ENCODE measurements at regions not wholly inside any gene's neighbourhood (a gene's known extent, or its start where the extent isn't known, plus 50 kb on each side); places are given as distances from the start of the nearest gene placed in this dataset.

- TF ChIP-seq BCLAF1 (IDR thresholded peaks at IDR 0.05; ENCODE audit: borderline replicate concordance in 1 of 2, control insufficient read depth in 1 of 2, low read depth in 2 of 2, low read length in 1 of 2) (no peak), TEAD4 (IDR thresholded peaks at IDR 0.05; ENCODE audit: low read length) (no peak), TEAD4 (CRISPR knock-in tag; IDR thresholded peaks at IDR 0.05; ENCODE audit: borderline replicate concordance) (no peak), TCFL5 (CRISPR knock-in tag; conservative IDR thresholded peaks at IDR 0.05) (no peak), POLR2AphosphoS5 (IDR thresholded peaks at IDR 0.05; ENCODE audit: control insufficient read depth, insufficient read depth, low read depth, low read length) (no peak), ZFX (CRISPR knock-in tag; IDR thresholded peaks at IDR 0.05) (no peak), MLX (CRISPR knock-in tag; conservative IDR thresholded peaks at IDR 0.05) (no peak)
Measured at GRCh38 chr2:118580651-118581050, 266.8 kb downstream of the EN1 start (continued).

Measured in K562 (cell line).